Epithelial cell of proximal tubule (primary cell): ENCODE measurements at regions not wholly inside any gene's neighbourhood (a gene's known extent, or its start where the extent isn't known, plus 50 kb on each side); places are given as distances from the start of the nearest gene placed in this dataset.

Experiments used
- DNase-seq: peaks from one replicate; pipeline ENCODE4 v3.0.0-alpha.2; 2011; ENCODE audit warnings: low read depth
- H3K4me3 ChIP-seq: 2 replicates; pipeline ENCODE4 v1.5.1; 2011; ENCODE audit warnings: low read depth, mild to moderate bottlenecking, low read length
- TF ChIP-seq, protein P1 (sequence below): conservative IDR thresholded peaks from 2 replicates; pipeline ENCODE4 v1.5.1; 2012; ENCODE audit warnings: low read depth, mild to moderate bottlenecking, low read length

GRCh38 chr3:40843851-40844548, 319.2 kb downstream of the ZNF621 start:
- H3K4me3 ChIP-seq = no peak overlapping the region
- DNase-seq = no peak
- TF ChIP-seq, protein P1, sequence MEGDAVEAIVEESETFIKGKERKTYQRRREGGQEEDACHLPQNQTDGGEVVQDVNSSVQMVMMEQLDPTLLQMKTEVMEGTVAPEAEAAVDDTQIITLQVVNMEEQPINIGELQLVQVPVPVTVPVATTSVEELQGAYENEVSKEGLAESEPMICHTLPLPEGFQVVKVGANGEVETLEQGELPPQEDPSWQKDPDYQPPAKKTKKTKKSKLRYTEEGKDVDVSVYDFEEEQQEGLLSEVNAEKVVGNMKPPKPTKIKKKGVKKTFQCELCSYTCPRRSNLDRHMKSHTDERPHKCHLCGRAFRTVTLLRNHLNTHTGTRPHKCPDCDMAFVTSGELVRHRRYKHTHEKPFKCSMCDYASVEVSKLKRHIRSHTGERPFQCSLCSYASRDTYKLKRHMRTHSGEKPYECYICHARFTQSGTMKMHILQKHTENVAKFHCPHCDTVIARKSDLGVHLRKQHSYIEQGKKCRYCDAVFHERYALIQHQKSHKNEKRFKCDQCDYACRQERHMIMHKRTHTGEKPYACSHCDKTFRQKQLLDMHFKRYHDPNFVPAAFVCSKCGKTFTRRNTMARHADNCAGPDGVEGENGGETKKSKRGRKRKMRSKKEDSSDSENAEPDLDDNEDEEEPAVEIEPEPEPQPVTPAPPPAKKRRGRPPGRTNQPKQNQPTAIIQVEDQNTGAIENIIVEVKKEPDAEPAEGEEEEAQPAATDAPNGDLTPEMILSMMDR = no peak

DNA sequence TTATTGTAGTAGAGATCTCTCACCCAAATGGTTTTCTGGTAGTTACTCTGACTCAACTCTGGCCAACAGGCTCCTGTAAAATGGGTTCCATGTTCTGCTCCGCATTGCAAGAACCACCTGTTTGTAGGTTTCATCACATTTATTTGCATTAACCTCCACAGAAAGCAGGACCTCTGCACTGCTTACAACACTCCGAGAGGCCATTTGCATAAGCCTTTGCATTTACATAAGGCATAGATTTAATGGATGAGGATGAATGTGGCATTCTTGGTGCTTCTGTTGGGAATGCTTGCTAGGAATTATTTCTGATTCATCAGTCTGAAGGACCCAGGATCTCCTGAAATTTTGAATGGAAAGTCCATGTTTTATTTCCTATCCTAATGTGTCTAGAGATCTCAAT, 320.1 kb downstream of the ZNF621 start:
- H3K4me3 ChIP-seq = no peak overlapping the region
- TF ChIP-seq, protein P1 = no peak
- DNase-seq = no peak

GRCh38 chr3:40845447-40845846, 320.7 kb downstream of the ZNF621 start:
- DNase-seq = no peak
- TF ChIP-seq, protein P1 = no peak
- no peak overlapping the region for H3K4me3 ChIP-seq

GRCh38 chr3:40845916-40846315, 321.2 kb downstream of the ZNF621 start:
- no peak overlapping the region for H3K4me3 ChIP-seq
- TF ChIP-seq, protein P1 = no peak
- no peak for DNase-seq

GRCh38 chr3:40846451-40846850, 321.7 kb downstream of the ZNF621 start:
- DNase-seq = no peak
- TF ChIP-seq, protein P1 = no peak
- no peak overlapping the region for H3K4me3 ChIP-seq

DNA sequence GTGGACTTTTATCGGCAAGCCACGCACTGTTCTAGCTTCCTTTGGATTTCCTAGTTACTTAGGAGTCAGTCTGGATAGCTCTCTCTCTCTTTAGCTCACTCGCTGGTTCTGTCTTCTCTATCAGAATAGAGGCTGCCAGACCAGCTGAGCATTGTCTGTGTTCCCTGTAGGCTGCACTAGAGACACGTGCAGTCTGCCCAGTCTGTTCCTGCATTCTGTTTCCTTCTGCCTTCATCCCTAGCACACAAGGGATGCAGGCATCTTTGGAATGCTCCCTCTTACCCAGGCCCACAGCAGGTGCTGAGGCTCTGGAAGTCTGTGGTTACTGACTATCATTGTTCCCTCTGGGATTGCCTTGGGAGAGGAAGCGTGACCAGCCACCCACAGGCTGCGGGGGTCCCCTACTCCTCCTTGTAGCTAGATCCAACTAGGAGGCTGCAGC, 322.8 kb downstream of the ZNF621 start:
- no peak for DNase-seq
- TF ChIP-seq, protein P1 = peak; percentile 20

DNA sequence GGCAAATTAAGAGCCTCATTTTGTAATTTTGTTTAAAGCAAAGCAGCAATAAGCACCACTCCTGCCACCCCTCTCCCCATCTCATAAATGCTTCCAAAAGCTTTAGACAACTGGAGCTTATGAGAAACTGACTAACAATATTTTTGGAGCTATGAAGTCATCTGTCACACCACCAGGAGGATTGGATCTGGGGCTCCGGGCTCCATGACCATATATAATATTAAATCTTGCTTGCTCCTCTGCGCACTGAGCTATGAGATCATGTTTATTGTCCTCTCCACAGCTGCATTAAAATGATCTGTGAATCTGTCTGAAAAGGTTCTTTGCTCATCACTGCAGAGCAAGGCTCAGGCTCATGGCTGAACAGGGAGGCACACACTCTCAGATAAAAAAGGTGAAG, 323.7 kb downstream of the ZNF621 start:
- no peak overlapping the region for H3K4me3 ChIP-seq
- TF ChIP-seq, protein P1 = no peak
- no peak for DNase-seq

More for the DNA sequence above, 322.8 kb downstream of the ZNF621 start:
- H3K4me3 ChIP-seq = no peak overlapping the region
